Fibroblast of lung (primary cell): ENCODE measurements at regions not wholly inside any gene's neighbourhood (a gene's known extent, or its start where the extent isn't known, plus 50 kb on each side); places are given as distances from the start of the nearest gene placed in this dataset.
"Not testable (repeated sequence)": the region's sequence is repeated elsewhere in the genome, so short reads cannot be mapped to it uniquely, and the experiment has no call there.

Source experiments
- DNase-seq, 2 donors: peaks; one replicate each; pipeline versions ENCODE4 v3.0.0 to v3.0.0-alpha.2; 2010; ENCODE audit warnings: low read depth in 2 of 2
- H2AFZ ChIP-seq: 2 replicates; pipeline ENCODE4 v1.5.1; 2012; ENCODE audit warnings: low read length, control low read depth, inconsistent platforms
- H3K27ac ChIP-seq: 2 replicates; pipeline ENCODE4 v1.5.1; 2011; ENCODE audit warnings: low read length, control low read depth; ENCODE audit not compliant: insufficient read depth
- H3K27me3 ChIP-seq: 2 replicates; pipeline ENCODE4 v1.5.1; 2011; ENCODE audit warnings: mild to moderate bottlenecking, low read length; ENCODE audit not compliant: control insufficient read depth, insufficient read depth
- H3K36me3 ChIP-seq: 2 replicates; pipeline ENCODE4 v1.5.1; 2011; ENCODE audit warnings: low read length; ENCODE audit not compliant: control insufficient read depth, insufficient read depth
- H3K4me1 ChIP-seq: 2 replicates; pipeline ENCODE4 v1.5.1; 2011; ENCODE audit warnings: low read length; ENCODE audit not compliant: control insufficient read depth, insufficient read depth; ENCODE audit errors: extremely low read depth
- H3K4me2 ChIP-seq: 2 replicates; pipeline ENCODE4 v1.5.1; 2011; ENCODE audit warnings: low read length, control low read depth; ENCODE audit not compliant: insufficient read depth; ENCODE audit errors: extremely low read depth
- H3K4me3 ChIP-seq, 4 experiments: fragments of 200-600 bp in 1 of 4; sonication (generic) in 1 of 4; replicated peaks in 1 of 4; 2 replicates each; pipeline ENCODE4 v1.5.1; 2011 to 2016; ENCODE audit warnings: low read length in 4 of 4, low read depth in 3 of 4, mild to moderate bottlenecking in 3 of 4, control low read depth in 2 of 4, inconsistent platforms in 1 of 4, mixed read lengths in 1 of 4; ENCODE audit not compliant: insufficient read depth in 1 of 4; ENCODE audit errors: control extremely low read depth in 1 of 4
- H3K79me2 ChIP-seq: 2 replicates; pipeline ENCODE4 v1.5.1; 2012; ENCODE audit warnings: mild to moderate bottlenecking, low read length, inconsistent platforms; ENCODE audit not compliant: control insufficient read depth, insufficient read depth
- H3K9ac ChIP-seq: 2 replicates; pipeline ENCODE4 v1.5.1; 2011; ENCODE audit warnings: mild to moderate bottlenecking, low read length, control low read depth; ENCODE audit not compliant: insufficient read depth
- H3K9me3 ChIP-seq: 2 replicates; pipeline ENCODE4 v1.5.1; 2012; ENCODE audit warnings: low read depth, low read length; ENCODE audit not compliant: control insufficient read depth, insufficient read depth
- H4K20me1 ChIP-seq: 2 replicates; pipeline ENCODE4 v1.5.1; 2011; ENCODE audit warnings: low read length; ENCODE audit not compliant: control insufficient read depth, insufficient read depth; ENCODE audit errors: extremely low read depth
- CTCF ChIP-seq, 2 donors: IDR thresholded peaks in 1 of 2; conservative IDR thresholded peaks in 1 of 2; 1 replicate in 1 of 2; 2 replicates in 1 of 2; pipeline ENCODE4 v1.5.1; 2011 to 2012; ENCODE audit warnings: low read length in 2 of 2, control low read depth in 1 of 2, inconsistent platforms in 1 of 2, low read depth in 1 of 2, mild to moderate bottlenecking in 1 of 2
- EZH2 ChIP-seq: IDR thresholded peaks from 2 replicates; pipeline ENCODE4 v1.5.1; 2012; ENCODE audit warnings: low read length, control low read depth, mild to moderate bottlenecking; ENCODE audit errors: missing control alignments

DNA sequence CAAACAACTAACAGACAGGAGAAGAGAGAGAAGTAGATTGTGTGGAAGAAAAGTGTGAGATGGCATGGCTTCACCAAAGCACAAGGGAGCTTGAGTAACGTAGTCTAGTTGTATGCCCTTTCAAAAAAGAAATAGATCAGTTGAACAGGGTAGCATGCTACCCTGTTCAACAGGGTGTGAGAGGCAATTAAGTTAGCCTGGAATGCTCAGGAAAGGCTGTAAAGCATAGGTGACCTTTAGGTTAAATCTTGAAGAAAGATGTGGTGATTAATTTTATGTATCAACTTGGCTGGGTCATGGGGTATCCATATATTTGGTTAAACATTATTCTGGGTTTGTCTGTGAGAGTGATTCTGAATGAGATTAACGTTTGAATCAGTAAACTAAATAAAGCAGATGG, 61.8 kb upstream of the ZC3H15 start:
- Histone ChIP-seq H3K9me3 (no peaks in the 10 kb centered on the region), H3K4me3 (no peak overlapping the region), H3K36me3 (no peaks in the 10 kb centered on the region), H4K20me1 (no peaks in the 10 kb centered on the region), H3K27me3 (no peaks in the 10 kb centered on the region), H3K4me2 (no peak overlapping the region), H3K4me1 (no peaks in the 10 kb centered on the region), H2AFZ (no peak overlapping the region), H3K27ac (no peak overlapping the region), H3K79me2 (no peaks in the 10 kb centered on the region), H3K9ac (no peak overlapping the region)
- TF ChIP-seq EZH2 (no peak), CTCF (conservative IDR thresholded peaks at IDR 0.05 in 1 of 2, IDR thresholded peaks at IDR 0.05 in 1 of 2; ENCODE audit: low read depth in 1 of 2, low read length in 2 of 2) (no peak)
- DNase-seq: no peak

DNA sequence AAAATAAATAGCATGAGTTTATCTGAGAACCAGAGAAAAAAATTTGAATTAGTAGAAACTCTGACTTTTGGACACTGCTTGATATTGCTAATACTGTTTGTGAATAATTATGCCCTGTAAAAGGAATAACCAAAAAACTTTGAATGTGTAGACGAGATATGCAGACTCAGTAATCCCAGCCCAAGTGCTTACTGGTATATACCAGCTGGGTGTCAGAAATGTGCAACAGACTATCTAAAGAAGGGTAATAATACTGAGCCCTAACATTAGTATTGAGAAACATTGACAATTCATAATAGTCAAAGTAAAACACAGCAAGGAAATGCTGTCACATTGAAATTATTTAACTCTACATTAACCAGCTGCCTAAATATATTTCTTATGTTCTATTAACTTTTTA, 60.5 kb upstream of the ZC3H15 start:
- Histone ChIP-seq H3K36me3 (no peaks in the 10 kb centered on the region), H2AFZ (no peak overlapping the region), H4K20me1 (no peaks in the 10 kb centered on the region), H3K27me3 (no peaks in the 10 kb centered on the region), H3K27ac (no peak overlapping the region), H3K4me1 (no peaks in the 10 kb centered on the region), H3K4me3 (no peak overlapping the region), H3K9ac (no peak overlapping the region), H3K4me2 (no peak overlapping the region), H3K79me2 (no peaks in the 10 kb centered on the region), H3K9me3 (no peaks in the 10 kb centered on the region)
- DNase-seq: peak in 1 of 2 donors; percentile 71
- TF ChIP-seq CTCF (conservative IDR thresholded peaks at IDR 0.05 in 1 of 2, IDR thresholded peaks at IDR 0.05 in 1 of 2; ENCODE audit: low read depth in 1 of 2, low read length in 2 of 2) (no peak), EZH2 (no peak)

GRCh38 chr2:186426153-186427016, 59.7 kb upstream of the ZC3H15 start:
- Histone ChIP-seq H3K4me3 (no peak overlapping the region), H3K9ac (no peak overlapping the region), H4K20me1 (no peaks in the 10 kb centered on the region), H3K27me3 (no peaks in the 10 kb centered on the region), H3K36me3 (no peaks in the 10 kb centered on the region), H2AFZ (no peak overlapping the region), H3K4me1 (no peaks in the 10 kb centered on the region), H3K79me2 (no peaks in the 10 kb centered on the region), H3K4me2 (no peak overlapping the region), H3K27ac (no peak overlapping the region), H3K9me3 (no peaks in the 10 kb centered on the region)
- no peak for TF ChIP-seq CTCF (conservative IDR thresholded peaks at IDR 0.05 in 1 of 2, IDR thresholded peaks at IDR 0.05 in 1 of 2; ENCODE audit: low read depth in 1 of 2, low read length in 2 of 2)
- no peak for TF ChIP-seq EZH2
- peak; percentile 1 to 9 for DNase-seq

DNA sequence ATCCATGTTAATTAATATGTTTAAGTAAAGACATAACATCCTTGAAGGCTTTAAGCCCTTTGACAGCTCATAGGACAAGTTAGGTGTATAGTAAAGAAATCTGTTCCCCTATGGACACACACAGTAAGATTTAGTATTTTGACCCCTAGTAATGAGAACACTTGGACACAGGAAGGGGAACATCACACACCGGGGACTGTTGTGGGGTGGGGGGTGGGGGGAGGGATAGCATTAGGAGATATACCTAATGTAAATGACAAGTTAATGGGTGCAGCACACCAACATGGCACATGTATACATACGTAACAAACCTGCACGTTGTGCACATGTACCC, 59.1 kb upstream of the ZC3H15 start:
- not testable (repeated sequence) for H2AFZ ChIP-seq, H3K27me3 ChIP-seq, H3K4me1 ChIP-seq, H3K4me3 ChIP-seq, H3K9me3 ChIP-seq, DNase-seq, H4K20me1 ChIP-seq, H3K9ac ChIP-seq, H3K4me2 ChIP-seq, H3K36me3 ChIP-seq, H3K27ac ChIP-seq, H3K79me2 ChIP-seq
